BJ (cell line): ENCODE measurements at regions not wholly inside any gene's neighbourhood (a gene's known extent, or its start where the extent isn't known, plus 50 kb on each side); places are given as distances from the start of the nearest gene placed in this dataset.

Source experiments
- CTCF ChIA-PET: fragments of 350-600 bp; formaldehyde crosslinking; extraction: SDS; loops from one replicate; lab custom pipeline; 2021; ENCODE audit warnings: antibody characterized with exemption, inconsistent platforms; lab: Yijun Ruan, JAX
- POLR2A ChIA-PET: fragments of 300-600 bp; sonication (Branson Sonifier 250); formaldehyde crosslinking; extraction: SDS; loops from one replicate; lab custom pipeline; 2021; ENCODE audit warnings: antibody characterized with exemption; lab: Charles Lee
- DNase-seq: peaks from one replicate; pipeline ENCODE4 v3.0.0-alpha.2; 2011; ENCODE audit warnings: low read depth
- H3K27me3 ChIP-seq: 2 replicates; pipeline ENCODE4 v1.6.0; 2011; ENCODE audit warnings: low read length; ENCODE audit not compliant: control insufficient read depth, insufficient read depth
- H3K36me3 ChIP-seq: 2 replicates; pipeline ENCODE4 v1.5.1; 2011; ENCODE audit warnings: low read length; ENCODE audit not compliant: control insufficient read depth, insufficient read depth
- H3K4me3 ChIP-seq: 2 replicates; pipeline ENCODE4 v1.5.1; 2011; ENCODE audit warnings: low read depth, mild to moderate bottlenecking, control low read depth, low read length
- TF ChIP-seq, protein P1 (sequence below): IDR thresholded peaks from 2 replicates; pipeline ENCODE4 v1.5.1; 2011; ENCODE audit warnings: low read depth, mild to moderate bottlenecking, control low read depth, inconsistent platforms, low read length, moderate library complexity; ENCODE audit not compliant: insufficient read depth

DNA sequence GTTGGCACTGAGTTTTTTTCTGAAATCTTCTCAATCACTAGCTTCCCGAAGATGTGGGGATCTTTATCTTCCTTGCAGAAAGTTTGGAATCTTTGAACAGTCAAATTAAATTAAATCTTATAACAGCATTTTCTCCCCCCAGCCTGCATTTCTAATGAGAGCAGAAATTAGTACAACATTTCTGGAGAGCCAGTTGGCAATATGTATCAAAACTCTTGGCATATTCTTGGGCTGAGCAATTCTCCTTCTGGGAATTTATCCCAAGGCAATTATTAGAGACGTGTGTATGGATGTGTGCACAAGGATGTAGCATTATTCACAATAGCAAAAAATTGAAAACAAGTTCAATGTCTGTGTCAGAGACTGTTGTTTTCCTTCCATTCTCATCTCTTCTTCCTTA lies 159.5 kb downstream of the OLFM4 start:
- CTCF ChIA-PET: no interaction called here
- TF ChIP-seq, protein P1, sequence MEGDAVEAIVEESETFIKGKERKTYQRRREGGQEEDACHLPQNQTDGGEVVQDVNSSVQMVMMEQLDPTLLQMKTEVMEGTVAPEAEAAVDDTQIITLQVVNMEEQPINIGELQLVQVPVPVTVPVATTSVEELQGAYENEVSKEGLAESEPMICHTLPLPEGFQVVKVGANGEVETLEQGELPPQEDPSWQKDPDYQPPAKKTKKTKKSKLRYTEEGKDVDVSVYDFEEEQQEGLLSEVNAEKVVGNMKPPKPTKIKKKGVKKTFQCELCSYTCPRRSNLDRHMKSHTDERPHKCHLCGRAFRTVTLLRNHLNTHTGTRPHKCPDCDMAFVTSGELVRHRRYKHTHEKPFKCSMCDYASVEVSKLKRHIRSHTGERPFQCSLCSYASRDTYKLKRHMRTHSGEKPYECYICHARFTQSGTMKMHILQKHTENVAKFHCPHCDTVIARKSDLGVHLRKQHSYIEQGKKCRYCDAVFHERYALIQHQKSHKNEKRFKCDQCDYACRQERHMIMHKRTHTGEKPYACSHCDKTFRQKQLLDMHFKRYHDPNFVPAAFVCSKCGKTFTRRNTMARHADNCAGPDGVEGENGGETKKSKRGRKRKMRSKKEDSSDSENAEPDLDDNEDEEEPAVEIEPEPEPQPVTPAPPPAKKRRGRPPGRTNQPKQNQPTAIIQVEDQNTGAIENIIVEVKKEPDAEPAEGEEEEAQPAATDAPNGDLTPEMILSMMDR: no peak
- Histone ChIP-seq H3K4me3 (no peak overlapping the region), H3K36me3 (no peaks in the 10 kb centered on the region), H3K27me3 (no peaks in the 10 kb centered on the region)
- POLR2A ChIA-PET: no interaction called here
- DNase-seq: no peak

DNA sequence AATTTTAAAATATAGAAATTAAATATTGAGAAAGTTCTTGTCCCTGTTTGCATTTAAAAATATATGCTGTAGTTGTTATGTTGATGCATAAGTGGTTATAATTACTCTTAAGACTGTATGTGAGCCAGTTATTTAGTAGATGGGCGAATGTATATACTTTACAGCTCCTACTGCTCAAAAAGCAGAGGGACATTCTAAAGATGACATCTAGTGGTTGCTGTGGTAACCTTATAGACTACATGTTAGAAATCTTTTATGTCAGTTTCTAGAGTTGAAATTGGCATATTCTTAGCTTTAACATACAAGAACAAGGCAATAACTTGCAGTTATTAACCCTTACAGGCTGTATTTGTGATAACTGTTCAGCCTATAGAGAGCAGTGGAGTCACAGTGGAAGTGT lies 160.5 kb downstream of the OLFM4 start:
- POLR2A ChIA-PET: no interaction called here
- TF ChIP-seq, protein P1: no peak
- no peaks in the 10 kb centered on the region for H3K27me3 ChIP-seq
- CTCF ChIA-PET: interaction anchor here (0.8 to 1.6 kb wide), 3 partner anchors 9 to 37 kb away, joined by 3 to 7 read pairs (median 3); no protein-coding TSS in a partner anchor
- H3K36me3 ChIP-seq: no peaks in the 10 kb centered on the region
- no peak overlapping the region for H3K4me3 ChIP-seq
- DNase-seq: no peak

DNA sequence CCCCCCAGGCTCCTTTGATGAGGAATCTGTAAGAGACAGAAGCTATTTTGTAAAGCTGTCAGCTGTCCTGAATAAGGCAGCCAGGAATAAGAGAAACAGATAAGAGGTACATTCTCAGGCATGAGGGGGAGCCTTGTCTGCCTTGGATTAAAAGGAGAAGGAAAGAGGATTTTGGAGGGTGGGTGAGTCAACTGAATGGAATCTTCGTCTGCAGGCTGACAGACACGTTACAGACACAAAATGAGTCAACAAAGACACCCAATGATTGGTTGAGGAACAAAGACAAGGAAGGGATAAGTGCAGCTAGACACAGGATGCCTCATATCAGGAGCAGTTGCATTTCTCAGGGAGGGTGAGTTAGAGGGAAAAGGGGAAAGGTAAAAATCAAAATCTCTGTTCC lies 162.5 kb downstream of the OLFM4 start:
- Histone ChIP-seq H3K27me3 (no peaks in the 10 kb centered on the region), H3K36me3 (no peaks in the 10 kb centered on the region), H3K4me3 (no peak overlapping the region)
- TF ChIP-seq, protein P1: no peak
- ChIA-PET POLR2A (no interaction called here), CTCF (interaction anchor here (2.5 kb wide), 1 partner anchor 10 kb away, joined by 6 read pairs; no protein-coding TSS in a partner anchor)
- DNase-seq: no peak

DNA sequence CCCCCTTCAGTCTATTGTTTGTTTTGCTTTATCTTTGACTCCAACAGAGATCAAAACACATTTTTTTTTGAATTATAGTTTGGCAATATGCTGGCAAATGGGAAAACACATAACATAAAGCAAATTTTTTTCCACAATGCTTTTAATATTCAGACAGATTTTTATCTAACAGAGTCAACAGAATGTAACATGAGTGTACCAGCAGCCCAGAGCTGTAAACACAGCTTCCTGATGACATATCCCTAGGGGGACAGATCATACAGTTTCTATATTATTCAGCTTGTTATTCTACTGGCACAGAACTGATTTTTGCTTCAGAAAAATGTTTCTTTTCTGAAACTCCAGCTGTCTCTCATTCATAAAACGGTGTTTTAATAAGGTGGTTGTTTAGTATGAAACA lies 168.8 kb downstream of the OLFM4 start:
- DNase-seq: no peak
- Histone ChIP-seq H3K36me3 (no peaks in the 10 kb centered on the region), H3K27me3 (no peaks in the 10 kb centered on the region), H3K4me3 (no peak overlapping the region)
- TF ChIP-seq, protein P1: no peak
- ChIA-PET POLR2A (no interaction called here), CTCF (interaction anchor here (1.1 to 1.8 kb wide), 2 partner anchors 230 to 351 kb away, joined by 4 to 6 read pairs; no protein-coding TSS in a partner anchor)

DNA sequence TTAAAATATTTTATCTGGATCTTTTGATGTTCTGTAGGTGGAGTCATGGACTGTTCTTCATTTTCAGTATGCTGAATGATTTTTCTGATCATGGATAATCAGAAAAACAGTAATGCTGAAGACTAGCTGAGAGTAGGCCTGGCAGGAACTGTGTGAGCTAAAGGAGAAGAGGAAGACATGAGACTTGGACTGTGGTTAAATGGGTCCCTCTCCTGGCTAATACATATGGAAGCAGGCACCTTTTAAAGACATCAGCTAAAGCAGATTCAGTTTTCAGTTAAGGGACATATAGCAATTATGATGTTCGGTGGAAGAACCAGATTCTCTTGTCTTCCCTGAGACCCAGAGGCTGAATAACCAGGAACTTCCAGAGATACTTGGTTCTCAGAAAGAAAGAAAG lies 169.4 kb downstream of the OLFM4 start:
- DNase-seq: no peak
- TF ChIP-seq, protein P1: no peak
- Histone ChIP-seq H3K36me3 (no peaks in the 10 kb centered on the region), H3K4me3 (no peak overlapping the region), H3K27me3 (no peaks in the 10 kb centered on the region)
- ChIA-PET CTCF (interaction anchor here (1.1 to 1.8 kb wide), 3 partner anchors 9 to 351 kb away, joined by 3 to 6 read pairs (median 4); no protein-coding TSS in a partner anchor), POLR2A (no interaction called here)
